Chondrocyte (in vitro differentiated cells): ENCODE measurements at regions not wholly inside any gene's neighbourhood (a gene's known extent, or its start where the extent isn't known, plus 50 kb on each side); places are given as distances from the start of the nearest gene placed in this dataset.

Experiments used
- DNase-seq: peaks from one replicate; pipeline ENCODE4 v3.0.0; 2021; ENCODE audit warnings: mixed read lengths, low spot score
- H3K27ac Mint-ChIP-seq: one replicate; pipeline ENCODE4 v1.8.0; 2021; ENCODE audit warnings: mild to moderate bottlenecking, moderate library complexity, mixed read lengths; ENCODE audit not compliant: unreplicated experiment
- H3K27me3 Mint-ChIP-seq: 2 replicates; pipeline ENCODE4 v1.8.0; 2021; ENCODE audit warnings: low read depth, mixed read lengths
- H3K36me3 Mint-ChIP-seq: 2 replicates; pipeline ENCODE4 v1.8.0; 2021; ENCODE audit warnings: low read depth, mixed read lengths
- H3K4me1 Mint-ChIP-seq: 2 replicates; pipeline ENCODE4 v1.8.0; 2021; ENCODE audit warnings: low read depth, mild to moderate bottlenecking, mixed read lengths
- H3K4me3 Mint-ChIP-seq: one replicate; pipeline ENCODE4 v1.8.0; 2021; ENCODE audit warnings: mild to moderate bottlenecking, moderate library complexity, mixed read lengths; ENCODE audit not compliant: unreplicated experiment
- H3K9me3 Mint-ChIP-seq: 2 replicates; pipeline ENCODE4 v1.8.0; 2021; ENCODE audit warnings: low read depth, mixed read lengths
- CTCF ChIP-seq: fragments of 200-600 bp; sonication (generic); IDR thresholded peaks from 2 replicates; pipeline ENCODE4 v1.5.0; 2021; ENCODE audit warnings: antibody characterized with exemption, mild to moderate bottlenecking, moderate library complexity

- Mint-ChIP-seq H3K36me3 (no peaks in the 10 kb centered on the region), H3K27me3 (no peaks in the 10 kb centered on the region), H3K4me1 (peaks cover 7% of the 10 kb centered on the region), H3K9me3 (peaks cover 13% of the 10 kb centered on the region), H3K27ac (peak overlapping the region; percentile 50), H3K4me3 (no peak overlapping the region)
- DNase-seq: no peak
- TF ChIP-seq CTCF: no peak
Observed at GRCh38 chrX:28188526-28188925, 207.3 kb upstream of the DCAF8L1 start.

- Mint-ChIP-seq H3K27ac (no peak overlapping the region), H3K4me1 (peaks cover 3% of the 10 kb centered on the region), H3K9me3 (peaks cover 6% of the 10 kb centered on the region), H3K27me3 (no peaks in the 10 kb centered on the region), H3K36me3 (no peaks in the 10 kb centered on the region), H3K4me3 (no peak overlapping the region)
- DNase-seq: no peak
- TF ChIP-seq CTCF: no peak
Observed at GRCh38 chrX:28180096-28180495, 198.8 kb upstream of the DCAF8L1 start.

DNA sequence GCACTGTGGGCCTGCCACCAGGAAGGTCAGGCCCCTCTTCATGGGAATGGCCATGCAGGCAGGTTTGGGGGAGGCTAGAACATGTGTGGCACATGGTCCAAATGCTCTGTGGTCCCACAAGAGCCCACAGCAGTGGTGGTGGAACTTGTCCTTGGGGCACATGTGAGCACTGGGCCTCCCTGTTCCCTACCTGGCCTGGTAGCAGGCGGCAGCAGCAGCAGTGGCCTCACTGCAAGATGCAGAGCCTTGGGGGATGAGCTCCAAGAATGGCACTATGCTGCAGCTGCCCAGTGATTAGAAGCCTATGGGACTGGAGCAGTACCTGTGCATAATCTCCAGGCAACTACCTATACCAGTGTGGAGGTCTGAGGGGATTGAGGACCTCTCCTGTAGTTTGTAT, 197.0 kb upstream of the DCAF8L1 start:
- Mint-ChIP-seq H3K4me3 (no peak overlapping the region), H3K27me3 (peaks cover 2% of the 10 kb centered on the region), H3K36me3 (peaks cover 1% of the 10 kb centered on the region), H3K4me1 (peaks cover 3% of the 10 kb centered on the region), H3K27ac (no peak overlapping the region), H3K9me3 (peaks cover 8% of the 10 kb centered on the region)
- no peak for TF ChIP-seq CTCF
- no peak for DNase-seq

DNA sequence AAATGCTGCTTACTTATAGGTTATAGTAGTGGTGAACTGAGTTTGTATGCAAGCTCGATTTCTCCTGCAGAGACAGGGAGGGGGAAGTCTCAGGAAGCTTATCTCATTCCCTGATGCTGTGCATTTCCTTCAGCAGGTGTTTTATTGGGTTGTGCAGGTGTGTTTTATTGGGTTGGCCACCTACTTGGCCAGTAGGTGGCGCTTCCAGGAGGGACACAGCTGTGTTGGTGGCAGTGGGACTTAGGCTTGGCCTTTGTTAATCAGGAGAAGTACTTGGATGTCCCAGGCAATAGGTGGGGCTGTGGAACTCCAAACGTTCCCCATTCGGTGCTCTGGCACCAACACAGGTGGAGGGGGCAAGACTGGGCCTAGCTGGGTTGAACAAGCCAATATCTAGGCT, 196.0 kb upstream of the DCAF8L1 start:
- Mint-ChIP-seq H3K4me1 (no peaks in the 10 kb centered on the region), H3K27me3 (peaks cover 2% of the 10 kb centered on the region)
- peak; percentile 40 for TF ChIP-seq CTCF

GRCh38 chrX:28170713-28171112, 189.5 kb upstream of the DCAF8L1 start:
- no peak overlapping the region for H3K4me3 Mint-ChIP-seq
- H3K27ac Mint-ChIP-seq: no peak overlapping the region

More for the DNA sequence above, 196.0 kb upstream of the DCAF8L1 start:
- H3K9me3 Mint-ChIP-seq: peaks cover 8% of the 10 kb centered on the region
- no peak overlapping the region for H3K27ac Mint-ChIP-seq
- no peak overlapping the region for H3K4me3 Mint-ChIP-seq
- H3K36me3 Mint-ChIP-seq: peaks cover 1% of the 10 kb centered on the region
- DNase-seq: no peak

More at GRCh38 chrX:28170713-28171112, 189.5 kb upstream of the DCAF8L1 start:
- peaks cover 2% of the 10 kb centered on the region for H3K27me3 Mint-ChIP-seq
- TF ChIP-seq CTCF: no peak
- DNase-seq: no peak
- H3K4me1 Mint-ChIP-seq: no peaks in the 10 kb centered on the region
- peaks cover 1% of the 10 kb centered on the region for H3K36me3 Mint-ChIP-seq
- H3K9me3 Mint-ChIP-seq: peaks cover 2% of the 10 kb centered on the region
